ENCODE measurements at regions not wholly inside any gene's neighbourhood (a gene's known extent, or its start where the extent isn't known, plus 50 kb on each side); places are given as distances from the start of the nearest gene placed in this dataset.

DNA sequence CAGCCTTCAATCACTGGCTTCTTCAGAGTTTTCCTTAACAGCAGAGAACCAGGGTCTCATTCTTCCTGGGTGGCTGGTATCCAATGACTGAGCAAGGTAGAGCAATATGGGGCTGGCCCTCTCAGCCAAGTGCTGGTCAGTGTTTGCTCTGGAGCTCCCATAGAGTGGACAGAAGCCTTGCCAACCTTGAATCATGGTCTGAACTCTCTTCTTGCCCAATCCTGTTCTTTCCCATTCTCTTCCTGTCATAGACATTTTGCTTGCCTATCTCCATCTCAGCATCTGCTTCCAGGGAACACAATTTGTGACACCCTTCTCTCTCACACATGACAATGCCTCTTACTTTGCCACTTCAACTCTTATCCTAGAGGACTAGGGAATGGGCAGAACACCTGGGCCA is 245.6 kb upstream of the PEX5L start:
- Histone ChIP-seq H3K27me3 (ENCODE audit: insufficient read depth) (no peaks in the 10 kb centered on the region), H3F3A (replicated peaks; ENCODE audit: insufficient read depth) (no peaks in the 10 kb centered on the region), H3K9me2 (no peaks in the 10 kb centered on the region), H3K4me3 (ENCODE audit: low read depth in 2 of 2, low read length in 1 of 2) (no peak overlapping the region), H3K4me1 (ENCODE audit: control insufficient read depth in 1 of 2, insufficient read depth in 2 of 2, low read depth in 1 of 2, low read length in 1 of 2) (no peaks in the 10 kb centered on the region), H3K9ac (no peak overlapping the region), H3K4me2 (no peak overlapping the region), H3K27ac (ENCODE audit: low read depth in 2 of 2, low read length in 1 of 2) (no peak overlapping the region), H3K79me2 (ENCODE audit: insufficient read depth) (no peaks in the 10 kb centered on the region), H3K36me3 (replicated peaks in 1 of 2; ENCODE audit: control insufficient read depth in 1 of 2, insufficient read depth in 2 of 2, low read length in 1 of 2) (no peaks in the 10 kb centered on the region), H3K9me3 (no peaks in the 10 kb centered on the region), H4K20me1 (ENCODE audit: insufficient read depth) (no peaks in the 10 kb centered on the region), H2AFZ (ENCODE audit: low read depth) (no peak overlapping the region)
- no peak for TF ChIP-seq RAD21 (IDR thresholded peaks at IDR 0.05; ENCODE audit: low read length)
- no peak for TF ChIP-seq JUND (IDR thresholded peaks at IDR 0.05)
- no peak for TF ChIP-seq GABPA (IDR thresholded peaks at IDR 0.05; ENCODE audit: low read depth)
- TF ChIP-seq TCF12 (IDR thresholded peaks at IDR 0.05): no peak
- TF ChIP-seq POLR2AphosphoS5 (IDR thresholded peaks at IDR 0.05; ENCODE audit: low read depth, low read length): no peak
- TF ChIP-seq GATA2 (CRISPR knock-in tag; IDR thresholded peaks at IDR 0.05): no peak
- no peak for TF ChIP-seq FOXM1 (IDR thresholded peaks at IDR 0.05; ENCODE audit: low read depth)
- TF ChIP-seq, protein P1, sequence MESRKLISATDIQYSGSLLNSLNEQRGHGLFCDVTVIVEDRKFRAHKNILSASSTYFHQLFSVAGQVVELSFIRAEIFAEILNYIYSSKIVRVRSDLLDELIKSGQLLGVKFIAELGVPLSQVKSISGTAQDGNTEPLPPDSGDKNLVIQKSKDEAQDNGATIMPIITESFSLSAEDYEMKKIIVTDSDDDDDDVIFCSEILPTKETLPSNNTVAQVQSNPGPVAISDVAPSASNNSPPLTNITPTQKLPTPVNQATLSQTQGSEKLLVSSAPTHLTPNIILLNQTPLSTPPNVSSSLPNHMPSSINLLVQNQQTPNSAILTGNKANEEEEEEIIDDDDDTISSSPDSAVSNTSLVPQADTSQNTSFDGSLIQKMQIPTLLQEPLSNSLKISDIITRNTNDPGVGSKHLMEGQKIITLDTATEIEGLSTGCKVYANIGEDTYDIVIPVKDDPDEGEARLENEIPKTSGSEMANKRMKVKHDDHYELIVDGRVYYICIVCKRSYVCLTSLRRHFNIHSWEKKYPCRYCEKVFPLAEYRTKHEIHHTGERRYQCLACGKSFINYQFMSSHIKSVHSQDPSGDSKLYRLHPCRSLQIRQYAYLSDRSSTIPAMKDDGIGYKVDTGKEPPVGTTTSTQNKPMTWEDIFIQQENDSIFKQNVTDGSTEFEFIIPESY (IDR thresholded peaks at IDR 0.05; ENCODE audit: borderline replicate concordance, low read depth): no peak
- no peak for TF ChIP-seq RXRA (IDR thresholded peaks at IDR 0.05; ENCODE audit: borderline replicate concordance, low read depth)
- TF ChIP-seq, protein P2, sequence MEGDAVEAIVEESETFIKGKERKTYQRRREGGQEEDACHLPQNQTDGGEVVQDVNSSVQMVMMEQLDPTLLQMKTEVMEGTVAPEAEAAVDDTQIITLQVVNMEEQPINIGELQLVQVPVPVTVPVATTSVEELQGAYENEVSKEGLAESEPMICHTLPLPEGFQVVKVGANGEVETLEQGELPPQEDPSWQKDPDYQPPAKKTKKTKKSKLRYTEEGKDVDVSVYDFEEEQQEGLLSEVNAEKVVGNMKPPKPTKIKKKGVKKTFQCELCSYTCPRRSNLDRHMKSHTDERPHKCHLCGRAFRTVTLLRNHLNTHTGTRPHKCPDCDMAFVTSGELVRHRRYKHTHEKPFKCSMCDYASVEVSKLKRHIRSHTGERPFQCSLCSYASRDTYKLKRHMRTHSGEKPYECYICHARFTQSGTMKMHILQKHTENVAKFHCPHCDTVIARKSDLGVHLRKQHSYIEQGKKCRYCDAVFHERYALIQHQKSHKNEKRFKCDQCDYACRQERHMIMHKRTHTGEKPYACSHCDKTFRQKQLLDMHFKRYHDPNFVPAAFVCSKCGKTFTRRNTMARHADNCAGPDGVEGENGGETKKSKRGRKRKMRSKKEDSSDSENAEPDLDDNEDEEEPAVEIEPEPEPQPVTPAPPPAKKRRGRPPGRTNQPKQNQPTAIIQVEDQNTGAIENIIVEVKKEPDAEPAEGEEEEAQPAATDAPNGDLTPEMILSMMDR (IDR thresholded peaks at IDR 0.05): no peak
- TF ChIP-seq MEF2A (IDR thresholded peaks at IDR 0.05; ENCODE audit: borderline replicate concordance, low read depth): no peak
- TF ChIP-seq YY1 (IDR thresholded peaks at IDR 0.05; ENCODE audit: low read depth): no peak
- no peak for DNase-seq
- ChIA-PET CTCF (no interaction called here), POLR2A (no interaction called here)

DNA sequence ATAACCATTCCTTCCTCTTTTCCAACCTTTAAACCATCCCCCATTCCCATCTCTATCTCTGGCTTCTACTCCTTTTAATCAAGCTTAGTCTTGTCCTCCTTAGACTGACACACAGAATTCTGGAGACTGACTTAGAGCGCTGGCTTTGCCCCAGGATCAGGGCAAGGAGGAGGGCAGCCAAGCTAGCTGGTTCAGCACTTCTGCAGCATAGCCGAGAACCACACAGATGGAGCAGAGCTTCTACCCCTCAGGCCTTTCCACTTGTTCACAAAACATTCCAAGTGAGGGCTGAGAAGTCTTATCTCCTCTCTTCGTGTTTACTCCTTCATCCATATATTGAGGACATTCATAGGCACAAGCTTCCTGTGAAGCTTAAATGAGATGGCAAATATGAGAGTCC is 246.5 kb upstream of the PEX5L start:
- Histone ChIP-seq H3K27ac (ENCODE audit: low read depth in 2 of 2, low read length in 1 of 2) (no peak overlapping the region), H3K4me2 (no peak overlapping the region), H3K9me2 (no peaks in the 10 kb centered on the region), H2AFZ (ENCODE audit: low read depth) (no peak overlapping the region), H3K4me1 (ENCODE audit: control insufficient read depth in 1 of 2, insufficient read depth in 2 of 2, low read depth in 1 of 2, low read length in 1 of 2) (no peaks in the 10 kb centered on the region), H3K27me3 (ENCODE audit: insufficient read depth) (no peaks in the 10 kb centered on the region), H3K9me3 (no peaks in the 10 kb centered on the region), H3F3A (replicated peaks; ENCODE audit: insufficient read depth) (no peaks in the 10 kb centered on the region), H3K36me3 (replicated peaks in 1 of 2; ENCODE audit: control insufficient read depth in 1 of 2, insufficient read depth in 2 of 2, low read length in 1 of 2) (no peaks in the 10 kb centered on the region), H3K4me3 (ENCODE audit: low read depth in 2 of 2, low read length in 1 of 2) (no peak overlapping the region), H3K9ac (no peak overlapping the region), H3K79me2 (ENCODE audit: insufficient read depth) (no peaks in the 10 kb centered on the region), H4K20me1 (ENCODE audit: insufficient read depth) (no peaks in the 10 kb centered on the region)
- POLR2A ChIA-PET: no interaction called here
- TF ChIP-seq EP300 (IDR thresholded peaks at IDR 0.05; ENCODE audit: borderline replicate concordance in 1 of 2, low read depth in 1 of 2, low read length in 1 of 2): no peak
- TF ChIP-seq FOSL2 (IDR thresholded peaks at IDR 0.05; ENCODE audit: borderline replicate concordance, low read depth): no peak
- TF ChIP-seq PBX3 (IDR thresholded peaks at IDR 0.05): no peak
- TF ChIP-seq, protein P3, sequence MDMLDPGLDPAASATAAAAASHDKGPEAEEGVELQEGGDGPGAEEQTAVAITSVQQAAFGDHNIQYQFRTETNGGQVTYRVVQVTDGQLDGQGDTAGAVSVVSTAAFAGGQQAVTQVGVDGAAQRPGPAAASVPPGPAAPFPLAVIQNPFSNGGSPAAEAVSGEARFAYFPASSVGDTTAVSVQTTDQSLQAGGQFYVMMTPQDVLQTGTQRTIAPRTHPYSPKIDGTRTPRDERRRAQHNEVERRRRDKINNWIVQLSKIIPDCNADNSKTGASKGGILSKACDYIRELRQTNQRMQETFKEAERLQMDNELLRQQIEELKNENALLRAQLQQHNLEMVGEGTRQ (IDR thresholded peaks at IDR 0.05; ENCODE audit: borderline replicate concordance, low read depth, low read length): no peak
- TF ChIP-seq FOXJ3 (CRISPR knock-in tag; IDR thresholded peaks at IDR 0.05): no peak
- TF ChIP-seq ELF1 (IDR thresholded peaks at IDR 0.05): no peak
- no peak for TF ChIP-seq MXI1 (IDR thresholded peaks at IDR 0.05; ENCODE audit: low read depth, low read length)
- no peak for TF ChIP-seq RAD21 (IDR thresholded peaks at IDR 0.05; ENCODE audit: low read length)
- TF ChIP-seq RFX5 (IDR thresholded peaks at IDR 0.05; ENCODE audit: low read length): no peak
- no peak for TF ChIP-seq MEF2A (IDR thresholded peaks at IDR 0.05; ENCODE audit: borderline replicate concordance, low read depth)
- TF ChIP-seq, protein P1 (IDR thresholded peaks at IDR 0.05; ENCODE audit: borderline replicate concordance, low read depth): no peak
- no peak for TF ChIP-seq EZH2phosphoT487 (IDR thresholded peaks at IDR 0.05; ENCODE audit: borderline replicate concordance, low read depth)
- WGBS (ENCODE audit: low lambda C conversion rate): 45% methylated on average over 3 of the region's 3 CpGs
- CTCF ChIA-PET: no interaction called here
- DNase-seq: no peak

All from SK-N-SH (cell line).